ENCODE measurements at regions not wholly inside any gene's neighbourhood (a gene's known extent, or its start where the extent isn't known, plus 50 kb on each side); places are given as distances from the start of the nearest gene placed in this dataset.

DNA sequence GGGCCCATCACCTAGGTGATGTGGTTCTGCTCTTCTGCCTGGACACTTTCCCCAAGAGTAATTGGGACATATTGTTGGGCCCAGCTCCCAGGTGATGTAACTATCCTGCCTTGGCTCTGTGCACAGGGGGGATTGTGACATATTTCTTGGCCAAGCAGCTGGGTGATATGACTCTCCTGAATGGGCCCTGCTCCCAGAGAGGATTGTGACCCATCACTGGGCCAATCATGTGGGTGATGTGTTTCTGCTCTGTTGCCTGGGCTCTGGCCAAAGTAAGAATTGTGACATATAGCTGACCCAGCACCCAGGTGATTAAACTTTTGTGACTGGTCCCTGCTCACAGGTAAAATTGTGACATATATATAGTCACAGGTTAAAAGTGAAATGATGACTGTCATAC lies 1904.9 kb downstream of the TP53TG3F start:
- no peak overlapping the region for H3K27ac Mint-ChIP-seq
- H3K4me1 Mint-ChIP-seq (ENCODE audit: low read depth): no peaks in the 10 kb centered on the region
- DNase-seq (ENCODE audit: low spot score, unreplicated experiment): no peak
- no peaks in the 10 kb centered on the region for H3K36me3 Mint-ChIP-seq (ENCODE audit: insufficient read depth)
- peaks cover 50% of the 10 kb centered on the region for H3K9me3 Mint-ChIP-seq (ENCODE audit: low read depth)
- no peak overlapping the region for H3K4me3 Mint-ChIP-seq (ENCODE audit: low read depth)
- TF ChIP-seq, protein P1, sequence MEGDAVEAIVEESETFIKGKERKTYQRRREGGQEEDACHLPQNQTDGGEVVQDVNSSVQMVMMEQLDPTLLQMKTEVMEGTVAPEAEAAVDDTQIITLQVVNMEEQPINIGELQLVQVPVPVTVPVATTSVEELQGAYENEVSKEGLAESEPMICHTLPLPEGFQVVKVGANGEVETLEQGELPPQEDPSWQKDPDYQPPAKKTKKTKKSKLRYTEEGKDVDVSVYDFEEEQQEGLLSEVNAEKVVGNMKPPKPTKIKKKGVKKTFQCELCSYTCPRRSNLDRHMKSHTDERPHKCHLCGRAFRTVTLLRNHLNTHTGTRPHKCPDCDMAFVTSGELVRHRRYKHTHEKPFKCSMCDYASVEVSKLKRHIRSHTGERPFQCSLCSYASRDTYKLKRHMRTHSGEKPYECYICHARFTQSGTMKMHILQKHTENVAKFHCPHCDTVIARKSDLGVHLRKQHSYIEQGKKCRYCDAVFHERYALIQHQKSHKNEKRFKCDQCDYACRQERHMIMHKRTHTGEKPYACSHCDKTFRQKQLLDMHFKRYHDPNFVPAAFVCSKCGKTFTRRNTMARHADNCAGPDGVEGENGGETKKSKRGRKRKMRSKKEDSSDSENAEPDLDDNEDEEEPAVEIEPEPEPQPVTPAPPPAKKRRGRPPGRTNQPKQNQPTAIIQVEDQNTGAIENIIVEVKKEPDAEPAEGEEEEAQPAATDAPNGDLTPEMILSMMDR (IDR thresholded peaks at IDR 0.05; ENCODE audit: unreplicated experiment): no peak
- no peaks in the 10 kb centered on the region for H3K27me3 Mint-ChIP-seq

GRCh38 chr16:35365675-35366074 lies 1906.3 kb downstream of the TP53TG3F start:
- H3K27ac Mint-ChIP-seq: no peak overlapping the region
- no peaks in the 10 kb centered on the region for H3K4me1 Mint-ChIP-seq (ENCODE audit: low read depth)
- no peaks in the 10 kb centered on the region for H3K27me3 Mint-ChIP-seq
- TF ChIP-seq, protein P1 (IDR thresholded peaks at IDR 0.05; ENCODE audit: unreplicated experiment): no peak
- H3K36me3 Mint-ChIP-seq (ENCODE audit: insufficient read depth): no peaks in the 10 kb centered on the region
- no peak overlapping the region for H3K4me3 Mint-ChIP-seq (ENCODE audit: low read depth)
- H3K9me3 Mint-ChIP-seq (ENCODE audit: low read depth): peaks cover 59% of the 10 kb centered on the region
- no peak for DNase-seq (ENCODE audit: low spot score, unreplicated experiment)

- H3K4me3 Mint-ChIP-seq (ENCODE audit: low read depth): no peak overlapping the region
- H3K27me3 Mint-ChIP-seq: no peaks in the 10 kb centered on the region
- H3K9me3 Mint-ChIP-seq (ENCODE audit: low read depth): peaks cover 52% of the 10 kb centered on the region
- no peak overlapping the region for H3K27ac Mint-ChIP-seq
- no peak for DNase-seq (ENCODE audit: low spot score, unreplicated experiment)
- no peaks in the 10 kb centered on the region for H3K4me1 Mint-ChIP-seq (ENCODE audit: low read depth)
- no peaks in the 10 kb centered on the region for H3K36me3 Mint-ChIP-seq (ENCODE audit: insufficient read depth)
- TF ChIP-seq, protein P1 (IDR thresholded peaks at IDR 0.05; ENCODE audit: unreplicated experiment): no peak
Observed at GRCh38 chr16:35370617-35371016, 1911.2 kb downstream of the TP53TG3F start.

GRCh38 chr16:35377142-35377541 lies 1917.7 kb downstream of the TP53TG3F start:
- H3K4me1 Mint-ChIP-seq (ENCODE audit: low read depth): no peaks in the 10 kb centered on the region
- peaks cover 63% of the 10 kb centered on the region for H3K9me3 Mint-ChIP-seq (ENCODE audit: low read depth)
- H3K27ac Mint-ChIP-seq: no peak overlapping the region
- no peak for DNase-seq (ENCODE audit: low spot score, unreplicated experiment)
- H3K4me3 Mint-ChIP-seq (ENCODE audit: low read depth): no peak overlapping the region
- H3K36me3 Mint-ChIP-seq (ENCODE audit: insufficient read depth): no peaks in the 10 kb centered on the region
- TF ChIP-seq, protein P1 (IDR thresholded peaks at IDR 0.05; ENCODE audit: unreplicated experiment): no peak
- H3K27me3 Mint-ChIP-seq: no peaks in the 10 kb centered on the region

GRCh38 chr16:35386619-35387018 lies 1927.2 kb downstream of the TP53TG3F start:
- no peak overlapping the region for H3K27ac Mint-ChIP-seq
- H3K9me3 Mint-ChIP-seq (ENCODE audit: low read depth): peaks cover 52% of the 10 kb centered on the region
- DNase-seq (ENCODE audit: low spot score, unreplicated experiment): no peak
- H3K4me1 Mint-ChIP-seq (ENCODE audit: low read depth): no peaks in the 10 kb centered on the region
- TF ChIP-seq, protein P1 (IDR thresholded peaks at IDR 0.05; ENCODE audit: unreplicated experiment): no peak
- no peaks in the 10 kb centered on the region for H3K36me3 Mint-ChIP-seq (ENCODE audit: insufficient read depth)
- no peaks in the 10 kb centered on the region for H3K27me3 Mint-ChIP-seq
- no peak overlapping the region for H3K4me3 Mint-ChIP-seq (ENCODE audit: low read depth)

Data from progenitor cell of endocrine pancreas (in vitro differentiated cells).